ENCODE measurements at regions not wholly inside any gene's neighbourhood (a gene's known extent, or its start where the extent isn't known, plus 50 kb on each side); places are given as distances from the start of the nearest gene placed in this dataset.
"Not testable (repeated sequence)": the region's sequence is repeated elsewhere in the genome, so short reads cannot be mapped to it uniquely, and the experiment has no call there.

DNA sequence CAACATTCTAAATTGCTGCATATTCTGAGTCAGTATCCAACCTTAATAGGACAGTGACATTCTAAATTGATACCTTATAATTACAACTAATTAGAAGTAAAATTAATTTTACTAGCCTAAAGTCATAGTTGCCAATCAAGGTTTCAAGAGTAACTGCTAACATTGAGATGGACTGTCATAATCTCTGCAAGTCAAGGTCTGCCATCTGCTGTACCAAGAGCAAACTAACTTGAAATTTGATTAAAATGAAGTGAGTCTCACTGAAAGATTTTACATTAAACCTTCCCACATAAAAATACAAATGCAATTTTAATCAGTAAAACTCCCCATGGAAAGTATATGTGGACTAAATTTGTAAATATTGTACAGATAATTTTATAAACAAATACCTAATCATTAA lies 235.3 kb downstream of the PRDM9 start:
- TF ChIP-seq CTCF (IDR thresholded peaks at IDR 0.05; ENCODE audit: low read depth, low read length, missing control alignments), result no peak
- no peak overlapping the region for H3K4me3 ChIP-seq (ENCODE audit: low read depth, low read length)
- DNase-seq (ENCODE audit: low read depth), result no peak

GRCh38 chr5:23755906-23756305 lies 248.5 kb downstream of the PRDM9 start:
- H3K4me3 ChIP-seq (ENCODE audit: low read depth, low read length), result no peak overlapping the region
- no peak for DNase-seq (ENCODE audit: low read depth)
- TF ChIP-seq CTCF (IDR thresholded peaks at IDR 0.05; ENCODE audit: low read depth, low read length, missing control alignments), result no peak

- no peak overlapping the region for H3K4me3 ChIP-seq (ENCODE audit: low read depth, low read length)
- TF ChIP-seq CTCF (IDR thresholded peaks at IDR 0.05; ENCODE audit: low read depth, low read length, missing control alignments), result no peak
- no peak for DNase-seq (ENCODE audit: low read depth)
Measured at GRCh38 chr5:23756779-23757178, 249.4 kb downstream of the PRDM9 start.

DNA sequence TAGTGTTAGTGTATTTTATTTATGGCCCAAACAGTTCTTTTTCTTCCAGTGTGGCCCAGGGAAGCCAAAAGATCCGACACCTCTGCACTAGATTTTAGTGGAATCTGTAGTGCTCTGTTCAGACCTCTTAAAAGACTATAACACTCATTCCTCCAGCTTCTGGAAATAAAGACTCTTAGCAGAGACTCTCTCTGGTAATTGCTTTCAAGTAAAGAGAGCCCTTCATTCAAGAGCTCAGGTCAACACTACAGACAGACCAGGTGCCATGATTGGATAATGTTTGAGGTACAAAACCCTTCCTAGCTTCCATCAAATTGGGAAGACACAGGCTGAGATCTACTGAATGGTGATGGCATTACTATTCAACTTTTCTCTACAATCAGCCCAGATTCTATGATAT lies 255.8 kb downstream of the PRDM9 start:
- no peak for DNase-seq (ENCODE audit: low read depth)
- no peak overlapping the region for H3K4me3 ChIP-seq (ENCODE audit: low read depth, low read length)
- no peak for TF ChIP-seq CTCF (IDR thresholded peaks at IDR 0.05; ENCODE audit: low read depth, low read length, missing control alignments)

DNA sequence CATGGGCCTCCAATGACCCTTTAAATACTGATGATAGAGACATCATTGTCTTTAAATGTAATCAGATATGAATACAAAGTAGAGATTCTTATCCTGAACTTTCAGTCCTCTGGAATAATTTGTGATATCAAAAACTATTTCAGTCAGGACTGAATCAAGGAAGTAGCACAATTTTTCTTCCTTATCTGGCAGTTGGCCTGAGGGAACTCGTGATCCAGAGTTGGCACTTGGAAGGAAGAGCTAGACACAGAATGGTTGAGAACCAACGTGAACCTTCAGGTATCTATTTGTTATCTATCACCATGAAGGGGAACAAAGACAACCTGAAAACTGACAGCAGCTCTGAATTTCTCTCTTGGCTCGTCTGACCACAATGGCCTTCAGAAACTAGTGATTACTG lies 269.3 kb downstream of the PRDM9 start:
- no peak overlapping the region for H3K4me3 ChIP-seq (ENCODE audit: low read depth, low read length)
- no peak for DNase-seq (ENCODE audit: low read depth)
- TF ChIP-seq CTCF (IDR thresholded peaks at IDR 0.05; ENCODE audit: low read depth, low read length, missing control alignments), result no peak

GRCh38 chr5:23800307-23800706 lies 292.9 kb downstream of the PRDM9 start:
- not testable (repeated sequence) for H3K4me3 ChIP-seq (ENCODE audit: low read depth, low read length); DNase-seq (ENCODE audit: low read depth)

GRCh38 chr5:23820765-23821471 lies 313.5 kb downstream of the PRDM9 start:
- no peak for DNase-seq (ENCODE audit: low read depth)
- no peak overlapping the region for H3K4me3 ChIP-seq (ENCODE audit: low read depth, low read length)
- no peak for TF ChIP-seq CTCF (IDR thresholded peaks at IDR 0.05; ENCODE audit: low read depth, low read length, missing control alignments)

All from GM12864 (cell line).